CD14-positive monocyte (primary cell): ENCODE measurements at regions not wholly inside any gene's neighbourhood (a gene's known extent, or its start where the extent isn't known, plus 50 kb on each side); places are given as distances from the start of the nearest gene placed in this dataset.

Experiments used
- DNase-seq, 3 donors: peaks; one replicate each; pipeline ENCODE4 v3.0.0-alpha.2; 2011 to 2022
- H2AFZ ChIP-seq: 2 replicates; pipeline ENCODE4 v1.6.0; 2012; ENCODE audit warnings: mild to moderate bottlenecking, low read depth, low read length, inconsistent platforms; ENCODE audit not compliant: insufficient read depth, poor library complexity, severe bottlenecking
- H3K27ac ChIP-seq, 2 donors: 1 replicate in 1 of 2; 2 replicates in 1 of 2; pipeline ENCODE4 v1.5.1; 2012 to 2013; ENCODE audit warnings: low read length in 2 of 2, control low read depth in 1 of 2, inconsistent platforms in 1 of 2, low read depth in 1 of 2, mild to moderate bottlenecking in 1 of 2
- H3K27me3 ChIP-seq, 2 donors: one replicate each; pipeline versions ENCODE4 v1.6.0 to v1.6.1; 2011 to 2013; ENCODE audit warnings: low read length in 2 of 2; ENCODE audit not compliant: control insufficient read depth in 2 of 2, insufficient read depth in 2 of 2
- H3K36me3 ChIP-seq, 2 donors: replicated peaks in 1 of 2; 1 replicate in 1 of 2; 2 replicates in 1 of 2; pipeline versions ENCODE4 v1.5.1 to v1.6.1; 2012 to 2013; ENCODE audit warnings: low read length in 2 of 2, control low read depth in 1 of 2, inconsistent platforms in 1 of 2, mild to moderate bottlenecking in 1 of 2; ENCODE audit not compliant: insufficient read depth in 2 of 2, control insufficient read depth in 1 of 2
- H3K4me1 ChIP-seq, 2 donors: 1 replicate in 1 of 2; 2 replicates in 1 of 2; pipeline versions ENCODE4 v1.5.1 to v1.6.1; 2012 to 2013; ENCODE audit warnings: low read length in 2 of 2, control low read depth in 1 of 2, inconsistent platforms in 1 of 2, mild to moderate bottlenecking in 1 of 2, moderate library complexity in 1 of 2; ENCODE audit not compliant: insufficient read depth in 2 of 2, control insufficient read depth in 1 of 2
- H3K4me2 ChIP-seq: replicated peaks from 2 replicates; pipeline ENCODE3; 2012; ENCODE audit warnings: low read length, moderate library complexity, mild to moderate bottlenecking; ENCODE audit not compliant: poor library complexity, severe bottlenecking; ENCODE audit errors: extremely low read depth
- H3K4me3 ChIP-seq, 3 experiments: fragments of 200-600 bp in 1 of 3; sonication (generic) in 1 of 3; replicated peaks in 1 of 3; 1 replicate in 2 of 3; 2 replicates in 1 of 3; pipeline ENCODE4 v1.5.1; 2011 to 2013; ENCODE audit warnings: low read length in 3 of 3, mild to moderate bottlenecking in 3 of 3, control low read depth in 2 of 3, low read depth in 2 of 3, inconsistent platforms in 1 of 3, moderate library complexity in 1 of 3
- H3K79me2 ChIP-seq: 2 replicates; pipeline ENCODE4 v1.6.0; 2012; ENCODE audit warnings: mild to moderate bottlenecking, control low read depth, inconsistent platforms, low read length, moderate library complexity; ENCODE audit not compliant: insufficient read depth
- H3K9ac ChIP-seq: 2 replicates; pipeline ENCODE4 v1.6.0; 2017; ENCODE audit warnings: low read length, mild to moderate bottlenecking; ENCODE audit not compliant: insufficient read depth, poor library complexity, severe bottlenecking
- H3K9me3 ChIP-seq, 2 donors: replicated peaks in 1 of 2; 1 replicate in 1 of 2; 2 replicates in 1 of 2; pipeline versions ENCODE4 v1.5.1 to v1.6.1; 2012 to 2013; ENCODE audit warnings: low read length in 2 of 2, control low read depth in 1 of 2; ENCODE audit not compliant: control insufficient read depth in 1 of 2, insufficient read depth in 1 of 2
- H4K20me1 ChIP-seq: 2 replicates; pipeline ENCODE4 v1.6.0; 2012; ENCODE audit warnings: mild to moderate bottlenecking, low read length, control low read depth, moderate library complexity; ENCODE audit not compliant: insufficient read depth
- H3K27ac Mint-ChIP-seq, 7 donors: one replicate each; pipeline ENCODE4 v1.8.0; 2020; ENCODE audit warnings: mild to moderate bottlenecking in 7 of 7, mixed read lengths in 7 of 7, moderate library complexity in 6 of 7, inconsistent platforms in 2 of 7
- H3K27me3 Mint-ChIP-seq, 3 donors: one replicate each; pipeline ENCODE4 v1.8.0; 2021 to 2022; ENCODE audit warnings: low read depth in 3 of 3, mild to moderate bottlenecking in 3 of 3, mixed read lengths in 3 of 3, moderate library complexity in 3 of 3, inconsistent platforms in 1 of 3
- H3K36me3 Mint-ChIP-seq, 2 donors: one replicate each; pipeline ENCODE4 v1.8.0; 2020; ENCODE audit warnings: mixed read lengths in 2 of 2, inconsistent platforms in 1 of 2, mild to moderate bottlenecking in 1 of 2
- H3K4me1 Mint-ChIP-seq: one replicate; pipeline ENCODE4 v1.8.0; 2020; ENCODE audit warnings: mild to moderate bottlenecking, mixed read lengths
- H3K4me3 Mint-ChIP-seq, 2 donors: one replicate each; pipeline ENCODE4 v1.8.0; 2020; ENCODE audit warnings: mild to moderate bottlenecking in 2 of 2, mixed read lengths in 2 of 2, moderate library complexity in 1 of 2
- H3K9me3 Mint-ChIP-seq, 7 donors: one replicate each; pipeline ENCODE4 v1.8.0; 2020 to 2022; ENCODE audit warnings: mixed read lengths in 7 of 7, mild to moderate bottlenecking in 6 of 7, moderate library complexity in 6 of 7, inconsistent platforms in 2 of 7
- CTCF ChIP-seq: fragments of 200-600 bp; IDR thresholded peaks from one replicate; pipeline ENCODE4 v1.8.0; 2022; ENCODE audit warnings: antibody characterized with exemption, mild to moderate bottlenecking
- WGBS: methylation state at CpG from one replicate; pipeline ENCODE4 v1.1.5; 2013; ENCODE audit warnings: missing lambda C conversion rate; ENCODE audit not compliant: insufficient coverage; 5-methylcytosine and 5-hydroxymethylcytosine counted together
- intact Hi-C, 2 donors: fragments of 100-400 bp; cut with micrococcal nuclease; formaldehyde crosslinking; loops; one replicate each; pipeline versions ENCODE4 v1.15.0 to v1.15.1; 2023

- H3K27ac ChIP-seq = no peak overlapping the region
- H3K4me3 ChIP-seq = no peak overlapping the region
- no peaks in the 10 kb centered on the region for H3K36me3 ChIP-seq
- no peaks in the 10 kb centered on the region for H3K4me1 Mint-ChIP-seq
- peaks cover 2 to 8% (median 2%) of the 10 kb centered on the region in 3 donors for H3K27me3 Mint-ChIP-seq
- no peak overlapping the region for H3K9ac ChIP-seq
- peaks cover 0 to 1% (median 0%) of the 10 kb centered on the region in 7 donors for H3K9me3 Mint-ChIP-seq
- H2AFZ ChIP-seq = no peak overlapping the region
- TF ChIP-seq CTCF = no peak
- WGBS = no CpG with 5 or more reads among the region's 1 CpG
- H3K4me1 ChIP-seq = no peaks in the 10 kb centered on the region
- no peaks in the 10 kb centered on the region for H3K27me3 ChIP-seq
- no peaks in the 10 kb centered on the region for H3K9me3 ChIP-seq
- H4K20me1 ChIP-seq = no peaks in the 10 kb centered on the region
- H3K4me2 ChIP-seq = no peak overlapping the region
- no peaks in the 10 kb centered on the region for H3K79me2 ChIP-seq
- intact Hi-C loops = no loop called here
- H3K4me3 Mint-ChIP-seq = no peak overlapping the region
- H3K36me3 Mint-ChIP-seq = no peaks in the 10 kb centered on the region
- no peak overlapping the region for H3K27ac Mint-ChIP-seq
- DNase-seq = no peak
Measured at GRCh38 chr3:39721076-39721475, 88.3 kb upstream of the MYRIP start.

GRCh38 chr3:39724233-39724846 is 85.1 kb upstream of the MYRIP start:
- Histone ChIP-seq H3K9me3 (no peaks in the 10 kb centered on the region), H2AFZ (no peak overlapping the region), H3K36me3 (no peaks in the 10 kb centered on the region), H3K9ac (no peak overlapping the region), H3K4me1 (no peaks in the 10 kb centered on the region), H3K4me2 (no peak overlapping the region), H3K79me2 (no peaks in the 10 kb centered on the region), H4K20me1 (no peaks in the 10 kb centered on the region), H3K27ac (no peak overlapping the region), H3K27me3 (no peaks in the 10 kb centered on the region), H3K4me3 (no peak overlapping the region)
- H3K4me1 Mint-ChIP-seq = no peaks in the 10 kb centered on the region
- DNase-seq = no peak
- no peak overlapping the region for H3K4me3 Mint-ChIP-seq
- WGBS = no CpG with 5 or more reads among the region's 1 CpG
- peaks cover 0 to under 1% (median 0%) of the 10 kb centered on the region in 7 donors for H3K9me3 Mint-ChIP-seq
- no peaks in the 10 kb centered on the region for H3K36me3 Mint-ChIP-seq
- H3K27ac Mint-ChIP-seq = no peak overlapping the region
- no peak for TF ChIP-seq CTCF
- intact Hi-C loops = no loop called here
- H3K27me3 Mint-ChIP-seq = peaks cover 0 to 7% (median 2%) of the 10 kb centered on the region in 3 donors
